A549 (cell line): ENCODE measurements at regions not wholly inside any gene's neighbourhood (a gene's known extent, or its start where the extent isn't known, plus 50 kb on each side); places are given as distances from the start of the nearest gene placed in this dataset.

Source experiments
- ATAC-seq, 2 experiments: fragments of 200-7000 bp in 1 of 2; fragments of >200 bp in 1 of 2; cut with Nextera tagmentation in 1 of 2; cut with Tn5 transposase in 1 of 2; 3 replicates each; pipeline versions ENCODE4 v1.8.0 to v1.9.1; 2018 to 2020; ENCODE audit warnings: mild to moderate bottlenecking in 1 of 2, moderate library complexity in 1 of 2
- CTCF ChIA-PET: fragments of 300-600 bp; sonication (Branson Sonifier 250); formaldehyde crosslinking; extraction: SDS; loops from one replicate; lab custom pipeline; 2021; ENCODE audit warnings: antibody characterized with exemption, inconsistent platforms; lab: Yijun Ruan, JAX
- POLR2A ChIA-PET: fragments of 350-600 bp; formaldehyde crosslinking; extraction: SDS; loops from one replicate; lab custom pipeline; 2021; ENCODE audit warnings: antibody characterized with exemption, inconsistent platforms; lab: Yijun Ruan, JAX
- DNase-seq, 2 experiments: peaks; one replicate each; pipeline versions ENCODE4 v3.0.0 to v3.0.0-alpha.2; 2011 to 2016; ENCODE audit warnings: low read depth in 1 of 2, low spot score in 1 of 2
- FAIRE-seq: peaks from 2 replicates; lab custom pipeline; 2011; peaks lifted over from hg19 to GRCh38; lab: Jason Lieb, UNC
- H3K27ac ChIP-seq, 2 experiments: fragments of >200 bp; sonication (Bioruptor Twin); formaldehyde crosslinking; 3 replicates each; pipeline ENCODE4 v1.5.1; 2016 to 2017
- H3K4me1 ChIP-seq: fragments of >200 bp; sonication (Bioruptor Twin); formaldehyde crosslinking; 3 replicates; pipeline ENCODE4 v1.6.1; 2016
- H3K4me2 ChIP-seq: fragments of >200 bp; sonication (Bioruptor Twin); formaldehyde crosslinking; 3 replicates; pipeline ENCODE4 v1.6.1; 2016
- H3K4me3 ChIP-seq: fragments of >200 bp; sonication (Bioruptor Twin); formaldehyde crosslinking; 3 replicates; pipeline ENCODE4 v1.5.1; 2016
- H3K9me3 ChIP-seq: fragments of >200 bp; sonication (Bioruptor Twin); formaldehyde crosslinking; 3 replicates; pipeline ENCODE4 v1.6.1; 2016
- ATOH8 ChIP-seq: fragments of 250-450 bp; sonication (Bioruptor Pico); IDR thresholded peaks from 2 replicates; pipeline ENCODE4 v1.5.0; 2020; ENCODE audit warnings: low read depth, mild to moderate bottlenecking, moderate library complexity
- CBX2 ChIP-seq: fragments of 200-600 bp; sonication (generic); IDR thresholded peaks from 2 replicates; pipeline ENCODE4 v1.6.1; 2016; ENCODE audit warnings: low read depth, mild to moderate bottlenecking, borderline replicate concordance
- CHD2 ChIP-seq: fragments of 150-350 bp; IDR thresholded peaks from 2 replicates; pipeline ENCODE4 v1.6.1; 2014; ENCODE audit warnings: low read length; ENCODE audit not compliant: partially characterized antibody
- CTCF ChIP-seq: fragments of >200 bp; sonication (Bioruptor Twin); formaldehyde crosslinking; IDR thresholded peaks from 3 replicates; pipeline ENCODE4 v1.5.1; 2016
- EHF ChIP-seq: fragments of 250-450 bp; sonication (Bioruptor Pico); IDR thresholded peaks from 2 replicates; pipeline ENCODE4 v1.5.0; 2020; ENCODE audit warnings: mild to moderate bottlenecking
- EHMT2 ChIP-seq: fragments of 200-600 bp; sonication (generic); IDR thresholded peaks from 2 replicates; pipeline ENCODE4 v1.6.1; 2016; ENCODE audit warnings: antibody characterized with exemption, low read depth, mild to moderate bottlenecking, moderate library complexity
- ELK1 ChIP-seq: fragments of 150-350 bp; IDR thresholded peaks from 2 replicates; pipeline ENCODE4 v1.6.1; 2014; ENCODE audit warnings: low read depth, mild to moderate bottlenecking, low read length
- FOSB ChIP-seq: fragments of 250-450 bp; sonication (Bioruptor Pico); IDR thresholded peaks from 2 replicates; pipeline ENCODE4 v1.5.0; 2020; ENCODE audit warnings: mild to moderate bottlenecking, moderate library complexity
- GATA3 ChIP-seq: IDR thresholded peaks from 2 replicates; pipeline ENCODE4 v1.6.1; 2012; ENCODE audit warnings: borderline replicate concordance
- HDAC2 ChIP-seq: fragments of 200-600 bp; sonication (generic); IDR thresholded peaks from 2 replicates; pipeline ENCODE4 v1.6.1; 2016
- HES2 ChIP-seq: fragments of >200 bp; sonication (Bioruptor Twin); formaldehyde crosslinking; IDR thresholded peaks from 2 replicates; pipeline ENCODE4 v1.6.1; 2016
- HMGXB4 ChIP-seq: fragments of 250-450 bp; sonication (Bioruptor Pico); IDR thresholded peaks from 2 replicates; pipeline ENCODE4 v1.5.0; 2021; ENCODE audit warnings: mild to moderate bottlenecking, moderate library complexity, borderline replicate concordance
- HOXA7 ChIP-seq: fragments of 250-450 bp; sonication (Bioruptor Pico); IDR thresholded peaks from 2 replicates; pipeline ENCODE4 v1.5.0; 2020; ENCODE audit warnings: mild to moderate bottlenecking, moderate library complexity
- JUNB ChIP-seq: fragments of >200 bp; sonication (Bioruptor Twin); formaldehyde crosslinking; IDR thresholded peaks from 2 replicates; pipeline ENCODE4 v1.6.1; 2016
- KDM1A ChIP-seq: fragments of 200-600 bp; sonication (generic); IDR thresholded peaks from 2 replicates; pipeline ENCODE4 v1.6.1; 2016; ENCODE audit warnings: low read depth, mild to moderate bottlenecking
- KDM5A ChIP-seq: fragments of 200-600 bp; sonication (generic); IDR thresholded peaks from 2 replicates; pipeline ENCODE4 v1.6.1; 2016; ENCODE audit warnings: antibody characterized with exemption, mild to moderate bottlenecking
- MAFK ChIP-seq: fragments of 450-650 bp; IDR thresholded peaks from 2 replicates; pipeline ENCODE4 v1.6.1; 2014; ENCODE audit not compliant: partially characterized antibody
- MAX ChIP-seq: IDR thresholded peaks from 2 replicates; pipeline ENCODE4 v1.6.1; 2012
- NPAS2 ChIP-seq: fragments of 250-450 bp; sonication (Bioruptor Pico); IDR thresholded peaks from 2 replicates; pipeline ENCODE4 v1.8.0; 2022; ENCODE audit warnings: mild to moderate bottlenecking, moderate library complexity, borderline replicate concordance
- PHF8 ChIP-seq: fragments of 200-600 bp; sonication (generic); IDR thresholded peaks from 2 replicates; pipeline ENCODE4 v1.6.1; 2016; ENCODE audit warnings: low read depth, mild to moderate bottlenecking, antibody characterized with exemption, moderate library complexity, borderline replicate concordance
- POLR2AphosphoS2 ChIP-seq: conservative IDR thresholded peaks from 2 replicates; pipeline ENCODE4 v1.6.1; 2012; ENCODE audit warnings: low read length, improper control_type of control experiment, inconsistent platforms
- RFX5 ChIP-seq: fragments of 450-650 bp; IDR thresholded peaks from 2 replicates; pipeline ENCODE4 v1.7.1; 2014; ENCODE audit warnings: antibody characterized with exemption, mild to moderate bottlenecking, moderate library complexity
- RNF2 ChIP-seq: fragments of 200-600 bp; sonication (generic); IDR thresholded peaks from 2 replicates; pipeline ENCODE4 v1.6.1; 2016; ENCODE audit warnings: low read depth, mild to moderate bottlenecking, antibody characterized with exemption, moderate library complexity, borderline replicate concordance
- SMC3 ChIP-seq: fragments of >200 bp; sonication (Bioruptor Twin); formaldehyde crosslinking; IDR thresholded peaks from 3 replicates; pipeline ENCODE4 v1.6.1; 2018; ENCODE audit warnings: inconsistent platforms
- USF2 ChIP-seq: fragments of 450-650 bp; IDR thresholded peaks from 2 replicates; pipeline ENCODE4 v1.6.1; 2014; ENCODE audit warnings: antibody characterized with exemption
- ZNF302 ChIP-seq: fragments of 250-450 bp; sonication (Bioruptor Pico); IDR thresholded peaks from 2 replicates; pipeline ENCODE4 v1.9.0; 2021; ENCODE audit warnings: inconsistent platforms, mild to moderate bottlenecking, moderate library complexity
- ZSCAN20 ChIP-seq: fragments of 250-450 bp; sonication (Bioruptor Pico); IDR thresholded peaks from 2 replicates; pipeline ENCODE4 v1.8.0; 2022; ENCODE audit warnings: mild to moderate bottlenecking, moderate library complexity
- WGBS: methylation state at CpG from one replicate; pipeline ENCODE4 v1.1.6; 2017; ENCODE audit errors: missing lambda C conversion rate; 5-methylcytosine and 5-hydroxymethylcytosine counted together

GRCh38 chr7:152544481-152544927 is 108.7 kb upstream of the KMT2C start:
- no peak overlapping the region for H3K4me3 ChIP-seq
- no peak for ATAC-seq
- 85% methylated on average over 21 of the region's 21 CpGs for WGBS
- no peak overlapping the region for H3K4me2 ChIP-seq
- ChIA-PET CTCF (no interaction called here), POLR2A (interaction anchor here (0.6 kb wide), 2 partner anchors 50 to 52 kb away, joined by 5 read pairs; no protein-coding TSS in a partner anchor)
- no peaks in the 10 kb centered on the region for H3K4me1 ChIP-seq
- H3K9me3 ChIP-seq: no peaks in the 10 kb centered on the region
- TF ChIP-seq MAFK: no peak
- TF ChIP-seq, all 56 proteins: peak for 0
- FAIRE-seq (no peak), DNase-seq (no peak)
- no peak overlapping the region for H3K27ac ChIP-seq

- CTCF ChIA-PET: no interaction called here
- Histone ChIP-seq H3K4me2 (no peak overlapping the region), H3K27ac (no peak overlapping the region), H3K4me1 (no peaks in the 10 kb centered on the region), H3K4me3 (no peak overlapping the region), H3K9me3 (no peaks in the 10 kb centered on the region)
- POLR2A ChIA-PET: no interaction called here
- TF ChIP-seq CTCF (no peak), HOXA7 (CRISPR knock-in tag) (no peak), SMC3 (no peak), ZSCAN20 (CRISPR knock-in tag) (no peak), ZNF302 (CRISPR knock-in tag) (no peak), KDM1A (no peak), USF2 (no peak), NPAS2 (CRISPR knock-in tag) (no peak), PHF8 (no peak), KDM5A (no peak), RNF2 (no peak), CBX2 (no peak), ELK1 (no peak), FOSB (CRISPR knock-in tag) (no peak), EHMT2 (no peak), ATOH8 (CRISPR knock-in tag) (no peak)
- FAIRE-seq (no peak), ATAC-seq (no peak), DNase-seq (no peak)
- 78% methylated on average over 5 of the region's 5 CpGs for WGBS
Measured at GRCh38 chr7:152543799-152544198, 108.0 kb upstream of the KMT2C start.

- ChIA-PET CTCF (no interaction called here), POLR2A (no interaction called here)
- no peak overlapping the region for H3K4me3 ChIP-seq
- no peak for DNase-seq
- FAIRE-seq: no peak
- peaks cover 6% of the 10 kb centered on the region; the same call in 1 of the 3 replicates for H3K4me1 ChIP-seq
- ATAC-seq: no peak
- no peak overlapping the region for H3K4me2 ChIP-seq
- H3K9me3 ChIP-seq: no peaks in the 10 kb centered on the region
- no peak overlapping the region for H3K27ac ChIP-seq
- TF ChIP-seq MAFK (no peak), CBX2 (no peak), HDAC2 (no peak), MAX (no peak), JUNB (no peak), HES2 (no peak), POLR2AphosphoS2 (no peak), EHF (no peak), ZSCAN20 (CRISPR knock-in tag) (no peak), CHD2 (no peak), ATOH8 (CRISPR knock-in tag) (no peak), RFX5 (no peak), GATA3 (no peak), HMGXB4 (CRISPR knock-in tag) (no peak), SMC3 (no peak)
- WGBS: 95% methylated on average over 5 of the region's 5 CpGs
Measured at GRCh38 chr7:152541892-152542291, 106.1 kb upstream of the KMT2C start.
